NCI-H2029 (cell line): ENCODE measurements at regions not wholly inside any gene's neighbourhood (a gene's known extent, or its start where the extent isn't known, plus 50 kb on each side); places are given as distances from the start of the nearest gene placed in this dataset.

ENCODE experiments used
- DNase-seq: peaks from one replicate; lab custom pipeline; 2025; lab: John Stamatoyannopoulos, UW

DNA sequence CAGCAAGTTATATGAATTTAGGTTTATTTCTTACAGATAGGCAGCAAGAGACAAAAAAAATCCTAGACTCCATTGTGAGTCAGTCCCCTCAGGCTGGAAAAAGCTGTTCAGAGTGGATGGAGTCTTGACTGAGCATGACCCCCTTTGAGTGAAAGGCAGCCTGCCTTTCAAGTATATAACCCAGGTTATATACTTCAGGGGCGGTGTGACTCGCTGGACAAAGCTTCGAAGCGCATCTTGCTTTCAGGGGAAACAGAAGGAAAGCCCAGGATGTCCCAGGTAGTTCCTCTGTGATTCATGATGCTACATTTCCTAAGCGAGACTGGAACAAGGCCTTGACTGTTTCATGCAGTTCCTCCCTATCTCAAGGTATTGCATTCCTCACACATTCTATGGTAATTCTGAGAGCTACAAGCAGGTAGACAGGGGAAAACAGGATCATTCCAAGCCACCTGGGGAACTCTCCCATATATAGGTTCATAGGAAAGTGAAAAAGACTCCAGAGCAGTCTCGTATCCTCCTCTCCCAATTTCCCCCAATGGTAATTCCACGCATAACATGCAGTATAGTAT lies 1244.1 kb upstream of the CDH6 start:
- no peak for DNase-seq

DNA sequence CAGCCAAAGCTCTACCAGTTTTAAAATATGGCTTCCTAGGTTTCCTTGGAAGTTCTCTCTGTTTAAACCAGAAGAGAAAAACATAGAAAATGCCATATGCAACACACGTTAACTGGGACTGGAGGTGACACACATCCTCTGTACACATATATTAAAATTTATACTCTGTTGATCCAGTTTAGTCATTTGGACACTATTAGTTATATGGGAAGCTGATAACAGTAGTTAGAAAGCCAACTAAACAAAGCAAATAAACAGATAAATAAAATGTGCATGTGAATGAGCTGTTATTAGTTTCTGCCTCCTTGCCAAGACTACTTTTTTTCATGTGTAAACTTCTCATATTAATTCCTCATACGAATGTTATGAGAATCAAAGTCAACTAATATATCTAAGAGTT lies 1249.2 kb upstream of the CDH6 start:
- no peak for DNase-seq

- DNase-seq, result no peak
Measured at GRCh38 chr5:29942089-29942488, 1251.4 kb upstream of the CDH6 start.

DNA sequence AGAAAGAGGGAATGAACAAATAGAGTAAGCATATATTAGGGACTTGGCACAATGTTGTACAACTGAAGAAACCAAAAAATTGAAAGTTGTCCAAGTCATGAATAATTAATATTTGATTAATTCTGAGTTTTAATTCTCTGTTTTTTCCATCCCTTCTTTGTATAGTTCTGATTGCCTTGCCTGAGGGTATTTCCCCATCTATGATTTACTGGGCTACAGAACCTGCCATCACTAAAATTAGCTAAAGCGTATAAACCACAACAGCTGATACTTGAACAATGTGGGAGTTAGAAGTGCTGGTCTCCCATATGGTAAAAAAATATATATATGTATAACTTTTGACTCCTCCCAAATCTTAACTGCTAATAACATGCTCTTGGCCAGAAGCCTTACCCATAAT lies 1253.5 kb upstream of the CDH6 start:
- no peak for DNase-seq

GRCh38 chr5:29935371-29935770 lies 1258.1 kb upstream of the CDH6 start:
- DNase-seq, result no peak

DNA sequence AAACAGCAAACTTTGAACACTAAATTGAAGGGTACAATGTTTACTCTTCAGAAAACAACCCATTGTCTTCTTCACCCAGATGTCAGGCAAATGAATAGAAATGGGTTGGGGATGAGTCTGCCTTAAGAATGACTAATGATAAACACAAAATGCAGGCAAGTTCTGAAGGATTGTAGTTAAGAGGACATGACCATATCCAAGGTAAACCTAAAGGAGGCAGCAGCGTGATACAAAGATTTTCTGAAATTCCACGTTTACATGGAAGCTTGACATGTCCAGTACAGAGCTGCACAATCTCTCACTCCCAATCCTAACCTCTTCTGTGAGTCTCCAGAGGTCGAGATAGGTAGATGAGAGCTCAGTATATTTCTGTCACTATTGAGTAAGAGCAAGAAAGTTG lies 1263.2 kb upstream of the CDH6 start:
- no peak for DNase-seq

DNA sequence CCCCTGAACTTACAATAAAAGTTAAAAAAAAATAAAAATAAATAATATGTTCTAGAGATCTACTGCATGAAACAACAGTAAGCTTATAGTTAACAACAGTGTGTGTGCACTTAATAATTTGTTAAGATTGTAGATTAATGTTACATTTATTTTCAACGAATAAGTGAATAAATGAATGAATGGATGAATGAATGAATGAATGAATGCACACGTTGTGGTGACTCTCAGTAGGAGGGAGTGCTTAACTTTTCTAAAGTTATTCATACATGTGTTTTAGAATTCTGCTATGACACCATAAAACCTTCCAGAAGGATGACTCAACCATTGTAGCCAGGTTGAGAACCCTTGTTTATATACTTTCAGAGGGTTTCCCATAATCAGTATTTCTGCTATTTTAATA lies 1269.4 kb upstream of the CDH6 start:
- DNase-seq, result no peak

GRCh38 chr5:29905626-29906353 lies 1287.7 kb upstream of the CDH6 start:
- DNase-seq, result no peak

DNA sequence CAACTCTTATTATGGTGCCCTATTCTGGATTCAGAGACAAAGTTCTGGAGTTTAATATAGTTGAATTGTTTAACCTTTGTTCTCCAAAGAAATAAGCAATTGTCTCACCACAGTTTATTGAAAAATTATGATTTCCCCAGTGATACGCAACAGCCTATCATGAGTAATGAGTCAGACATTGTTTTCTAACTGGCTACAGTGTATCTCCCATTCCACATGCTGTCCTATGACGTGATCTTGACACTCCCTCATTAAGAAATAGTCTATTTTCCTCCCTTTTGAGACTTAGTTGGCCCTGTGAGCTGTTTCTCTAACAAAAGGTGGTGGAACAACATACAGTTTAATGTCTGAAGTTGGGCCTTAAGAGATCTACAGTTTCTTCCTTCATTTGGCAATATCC lies 1290.6 kb upstream of the CDH6 start:
- no peak for DNase-seq

GRCh38 chr5:29899583-29899982 lies 1293.9 kb upstream of the CDH6 start:
- DNase-seq, result no peak

DNA sequence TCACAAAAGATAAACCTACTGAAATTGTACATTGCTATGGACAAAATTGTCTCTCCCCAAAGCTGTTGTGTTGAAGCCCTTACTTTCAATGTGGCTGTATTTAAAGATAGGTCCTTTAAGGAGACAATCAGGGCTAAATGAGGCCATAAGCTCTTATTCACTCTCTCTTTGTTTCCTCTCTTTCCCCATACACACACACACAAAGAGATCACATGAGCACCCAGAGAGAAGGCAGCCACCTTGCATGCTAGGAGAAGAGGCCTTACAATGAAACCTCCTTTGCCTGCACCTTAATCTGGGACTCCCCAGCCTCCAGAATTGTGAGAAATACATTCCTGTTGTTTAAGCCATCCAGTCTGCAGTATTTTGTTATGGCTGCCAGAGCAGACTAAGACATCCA lies 1295.6 kb upstream of the CDH6 start:
- no peak for DNase-seq

- DNase-seq, result no peak
Measured at GRCh38 chr5:29896646-29897045, 1296.8 kb upstream of the CDH6 start.

DNA sequence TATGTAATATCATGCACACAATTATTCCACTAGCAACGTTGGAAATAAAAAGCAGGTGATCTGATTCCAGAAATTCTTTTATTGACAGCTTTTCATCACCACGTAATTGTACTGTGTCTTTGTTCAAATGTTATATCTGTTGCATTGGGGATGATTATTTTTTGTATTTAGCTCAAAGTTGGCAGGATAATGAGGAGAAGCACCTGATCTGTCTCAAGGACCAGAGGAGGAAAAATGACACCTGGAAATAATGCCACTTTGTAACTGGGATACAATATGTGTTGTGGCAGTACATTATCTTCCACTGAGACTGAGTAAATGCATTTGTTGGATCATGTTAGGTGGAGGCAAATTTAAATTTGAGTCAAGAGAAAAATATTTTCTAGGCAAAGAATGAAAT lies 1298.8 kb upstream of the CDH6 start:
- DNase-seq, result no peak

DNA sequence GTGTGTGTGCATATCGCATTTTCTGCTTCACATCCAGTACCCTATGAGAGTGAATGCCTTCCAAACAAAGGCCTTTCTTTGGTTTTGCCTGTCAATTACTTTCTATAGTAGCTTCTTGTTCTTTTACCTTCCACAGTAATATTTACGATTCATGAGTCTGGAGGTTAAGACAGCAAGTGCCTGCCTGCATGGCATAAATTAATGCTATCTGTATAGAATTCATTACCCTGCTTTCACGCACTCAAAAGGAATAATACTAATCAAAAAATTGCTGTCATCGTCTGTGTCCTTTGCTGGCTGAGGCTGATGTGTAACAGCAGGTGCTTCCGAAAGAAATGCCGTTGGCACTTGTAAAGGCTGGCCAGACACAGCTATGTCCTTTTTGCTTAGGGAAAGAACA lies 1304.4 kb upstream of the CDH6 start:
- DNase-seq, result no peak

DNA sequence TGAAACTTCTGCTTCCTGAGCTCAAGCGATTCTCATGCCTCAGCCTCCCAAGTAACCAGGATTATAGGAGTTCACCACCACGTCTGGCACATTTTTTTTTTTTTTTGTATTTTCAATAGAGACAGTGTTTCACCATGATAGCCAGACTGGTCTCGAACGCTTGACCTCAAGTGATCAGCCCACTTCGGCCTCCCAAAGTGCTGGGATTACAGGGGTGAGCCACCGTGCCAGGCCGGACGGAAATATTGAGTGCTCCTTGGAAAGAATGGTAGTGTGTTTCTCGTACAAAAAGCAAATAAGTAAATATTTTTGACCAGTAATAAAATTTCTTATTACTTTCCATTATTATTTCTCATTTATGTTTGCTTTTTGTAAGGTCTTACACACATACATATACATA lies 1307.9 kb upstream of the CDH6 start:
- no peak for DNase-seq

- no peak for DNase-seq
Measured at GRCh38 chr5:29882036-29882435, 1311.5 kb upstream of the CDH6 start.

GRCh38 chr5:29879401-29879800 lies 1314.1 kb upstream of the CDH6 start:
- DNase-seq, result no peak

- DNase-seq, result no peak
Measured at GRCh38 chr5:29878599-29878998, 1314.9 kb upstream of the CDH6 start.

DNA sequence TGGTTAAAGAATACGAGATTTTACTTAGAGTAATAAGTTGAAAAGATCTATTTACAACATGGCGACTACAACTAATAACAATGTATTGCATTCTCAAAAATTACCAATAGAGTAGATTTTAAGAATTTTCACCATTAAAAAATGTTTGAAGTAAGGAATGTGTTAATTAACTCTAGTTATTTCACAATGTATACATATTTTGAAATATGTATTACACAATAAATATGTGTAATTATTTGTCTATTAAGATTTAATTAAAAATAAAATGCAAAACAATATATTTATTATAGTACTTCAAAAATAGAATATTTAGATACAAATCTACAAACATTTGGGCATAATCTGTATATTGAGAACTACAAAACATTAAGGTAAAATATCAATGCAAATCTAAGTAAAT lies 1326.3 kb upstream of the CDH6 start:
- DNase-seq, result no peak

DNA sequence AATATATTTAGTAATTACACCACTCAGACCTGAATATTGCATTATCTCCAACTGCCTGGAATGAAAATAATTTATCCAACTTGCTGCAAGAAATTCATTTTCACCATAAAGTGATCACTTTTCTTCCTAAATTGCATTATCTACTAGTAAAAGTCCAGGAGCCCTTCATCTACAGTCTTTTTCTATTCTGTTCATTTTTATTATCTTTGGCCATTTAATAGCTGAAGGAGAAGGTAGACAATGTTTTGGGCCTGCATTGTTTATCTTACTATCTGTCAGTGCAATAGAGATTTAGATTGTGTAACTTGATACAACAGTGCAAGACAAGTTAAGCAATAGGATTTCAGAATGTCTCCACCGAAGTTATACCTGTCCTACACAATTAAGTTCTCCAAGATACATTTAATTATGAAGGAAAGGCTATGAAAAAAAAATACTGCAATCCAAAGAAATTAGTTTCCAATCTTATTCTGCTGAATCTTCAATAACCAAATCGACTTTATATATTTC lies 1339.7 kb upstream of the CDH6 start:
- no peak for DNase-seq

DNA sequence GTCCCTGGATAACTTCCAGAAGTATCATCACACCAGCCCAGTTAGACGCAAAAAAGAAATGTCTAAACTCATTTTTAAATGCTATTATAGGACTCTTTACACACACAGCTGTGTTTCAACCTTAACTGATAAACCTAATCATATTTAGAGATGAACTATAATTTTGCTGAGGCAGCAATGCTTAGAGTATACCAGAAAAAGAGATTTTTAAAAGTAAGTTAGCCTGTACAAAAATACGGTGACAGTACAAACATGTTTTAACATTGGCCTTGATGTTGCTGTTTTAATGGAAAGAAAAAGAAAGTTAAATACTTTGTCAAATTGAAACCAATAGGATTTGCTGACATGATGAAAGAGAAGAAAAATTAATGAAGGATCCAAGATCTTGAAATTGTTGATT lies 1341.2 kb upstream of the CDH6 start:
- no peak for DNase-seq

- DNase-seq, result no peak
Measured at GRCh38 chr5:29845206-29845605, 1348.3 kb upstream of the CDH6 start.

GRCh38 chr5:29833394-29833793 lies 1360.1 kb upstream of the CDH6 start:
- no peak for DNase-seq

DNA sequence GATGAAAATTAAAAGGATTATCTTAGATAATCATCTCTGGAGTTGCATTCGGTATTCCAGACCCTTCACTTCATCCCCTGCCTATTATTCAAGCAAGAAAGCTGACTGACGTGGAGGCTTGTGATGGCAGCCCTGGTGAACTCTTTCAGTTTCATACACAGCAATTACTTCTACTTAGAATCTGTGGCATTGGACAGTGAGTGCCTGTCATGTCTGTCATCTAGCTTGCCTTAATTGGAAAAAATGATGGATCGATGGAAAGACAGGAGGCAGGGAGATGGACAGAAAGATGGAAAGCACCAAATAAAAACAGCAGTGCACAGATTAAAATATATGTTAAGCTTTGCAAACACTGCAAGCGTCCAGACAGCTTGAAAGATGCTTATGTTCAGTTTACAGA lies 1371.0 kb upstream of the CDH6 start:
- DNase-seq, result no peak
